Esophagus (tissue), 2 donors: ENCODE measurements at regions not wholly inside any gene's neighbourhood (a gene's known extent, or its start where the extent isn't known, plus 50 kb on each side); places are given as distances from the start of the nearest gene placed in this dataset.
"Not testable (repeated sequence)": the region's sequence is repeated elsewhere in the genome, so short reads cannot be mapped to it uniquely, and the experiment has no call there.

ENCODE experiments used
- H3K27ac ChIP-seq, 2 donors: one replicate each; pipeline ENCODE4 v1.5.1; 2013; ENCODE audit warnings: low read depth in 2 of 2, mild to moderate bottlenecking in 2 of 2, inconsistent platforms in 1 of 2, low read length in 1 of 2, moderate library complexity in 1 of 2
- H3K27me3 ChIP-seq, 2 donors: one replicate each; pipeline ENCODE4 v1.6.1; 2013; ENCODE audit warnings: low read length in 2 of 2, control low read depth in 1 of 2, mild to moderate bottlenecking in 1 of 2; ENCODE audit not compliant: insufficient read depth in 2 of 2, control insufficient read depth in 1 of 2
- H3K36me3 ChIP-seq, 2 donors: one replicate each; pipeline ENCODE4 v1.6.1; 2013; ENCODE audit warnings: low read length in 1 of 2; ENCODE audit not compliant: control insufficient read depth in 2 of 2, insufficient read depth in 2 of 2
- H3K4me1 ChIP-seq, 2 donors: one replicate each; pipeline ENCODE4 v1.6.1; 2013; ENCODE audit warnings: low read length in 1 of 2; ENCODE audit not compliant: control insufficient read depth in 2 of 2, insufficient read depth in 2 of 2
- H3K4me3 ChIP-seq, 2 donors: one replicate each; pipeline ENCODE4 v1.5.1; 2013; ENCODE audit warnings: low read length in 2 of 2, mild to moderate bottlenecking in 2 of 2, low read depth in 1 of 2, moderate library complexity in 1 of 2
- H3K9me3 ChIP-seq, 2 donors: one replicate each; pipeline ENCODE4 v1.6.1; 2013; ENCODE audit warnings: mild to moderate bottlenecking in 2 of 2, low read depth in 1 of 2, low read length in 1 of 2, moderate library complexity in 1 of 2; ENCODE audit not compliant: control insufficient read depth in 2 of 2, insufficient read depth in 1 of 2
- WGBS, 2 donors: extraction: QIAGEN DNeasy Blood & Tissue Kit; methylation state at CpG; one replicate each; pipeline ENCODE4 v1.1.7; 2013; 5-methylcytosine and 5-hydroxymethylcytosine counted together
- donor health status: healthy with polysubstance abuse.
- donor health status: Bipolar disorder and iron deficiency.

- not testable (repeated sequence) for H3K27me3 ChIP-seq, H3K4me1 ChIP-seq, H3K27ac ChIP-seq, H3K36me3 ChIP-seq, H3K9me3 ChIP-seq, H3K4me3 ChIP-seq
- 21 to 25% methylated on average over 2 of the region's 2 CpGs for WGBS, 2 donors
These were observed 124.8 kb downstream of the VPREB1 start for GRCh38 chr22:22369219-22369963.

DNA sequence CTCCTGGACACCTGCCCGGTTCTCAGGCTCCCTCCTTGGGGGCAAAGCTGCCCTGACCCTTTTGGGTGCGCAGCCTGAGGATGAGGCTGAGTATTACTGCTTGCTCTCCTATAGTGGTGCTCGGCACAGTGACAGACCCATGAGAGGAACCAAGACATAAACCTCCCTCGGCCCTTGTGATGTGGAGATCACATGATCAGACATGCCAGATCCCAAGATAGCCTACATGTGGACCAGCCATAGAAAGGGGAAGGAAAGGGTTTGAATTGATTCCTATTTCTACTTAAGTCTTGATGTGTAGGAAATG is 125.3 kb downstream of the VPREB1 start:
- H3K4me3 ChIP-seq, result no peak overlapping the region
- no peaks in the 10 kb centered on the region for H3K4me1 ChIP-seq
- H3K27me3 ChIP-seq, result peaks cover 0 to 5% of the 10 kb centered on the region in 2 donors
- no peak overlapping the region for H3K27ac ChIP-seq
- H3K36me3 ChIP-seq, result no peaks in the 10 kb centered on the region
- 56 to 59% methylated on average over 4 of the region's 4 CpGs for WGBS, 2 donors
- no peaks in the 10 kb centered on the region for H3K9me3 ChIP-seq

GRCh38 chr22:22371031-22371541 is 126.5 kb downstream of the VPREB1 start:
- Histone ChIP-seq H3K4me1 (no peaks in the 10 kb centered on the region), H3K9me3 (no peaks in the 10 kb centered on the region), H3K27ac (no peak overlapping the region), H3K36me3 (no peaks in the 10 kb centered on the region), H3K27me3 (peaks cover 0 to 5% of the 10 kb centered on the region in 2 donors), H3K4me3 (no peak overlapping the region)
- WGBS, 2 donors, result 18 to 28% methylated on average over 2 of the region's 2 CpGs

GRCh38 chr22:22372086-22372485 is 127.5 kb downstream of the VPREB1 start:
- Histone ChIP-seq H3K4me3 (no peak overlapping the region), H3K4me1 (no peaks in the 10 kb centered on the region), H3K27ac (no peak overlapping the region), H3K27me3 (peaks cover 0 to under 1% of the 10 kb centered on the region in 2 donors), H3K9me3 (no peaks in the 10 kb centered on the region), H3K36me3 (no peaks in the 10 kb centered on the region)
- WGBS, 2 donors, result 71 to 84% methylated on average over 6 of the region's 6 CpGs

GRCh38 chr22:22374163-22374562 is 129.6 kb downstream of the VPREB1 start:
- WGBS, 2 donors, result 40 to 66% methylated on average over 2 of the region's 2 CpGs
- no peaks in the 10 kb centered on the region for H3K9me3 ChIP-seq
- H3K27me3 ChIP-seq, result no peaks in the 10 kb centered on the region
- H3K4me1 ChIP-seq, result no peaks in the 10 kb centered on the region
- no peak overlapping the region for H3K27ac ChIP-seq
- H3K4me3 ChIP-seq, result no peak overlapping the region
- H3K36me3 ChIP-seq, result no peaks in the 10 kb centered on the region

DNA sequence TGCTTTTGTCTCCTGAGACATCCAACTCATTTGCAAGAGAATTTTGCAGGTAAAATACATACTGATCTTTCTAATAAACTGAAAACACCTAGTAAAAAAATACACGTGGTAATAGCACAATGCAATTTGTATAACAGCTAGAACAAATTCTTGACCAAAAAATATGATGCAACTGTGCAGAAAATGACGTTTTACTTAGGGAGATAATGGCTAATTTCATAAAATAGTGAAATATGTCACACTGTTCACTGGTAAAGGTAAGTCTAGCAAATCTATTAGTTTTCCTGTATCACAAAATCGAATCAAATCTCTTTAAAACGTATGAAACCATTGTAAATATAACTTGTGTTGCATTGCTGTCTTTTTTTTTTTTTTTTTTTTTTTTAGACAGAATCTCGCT is 130.0 kb downstream of the VPREB1 start:
- no peaks in the 10 kb centered on the region for H3K9me3 ChIP-seq
- H3K27me3 ChIP-seq, result no peaks in the 10 kb centered on the region

GRCh38 chr22:22375576-22376351 is 131.2 kb downstream of the VPREB1 start:
- no peaks in the 10 kb centered on the region for H3K27me3 ChIP-seq
- 59% methylated on average over 7 of the region's 7 CpGs for WGBS, 2 donors
- no peaks in the 10 kb centered on the region for H3K4me1 ChIP-seq
- H3K4me3 ChIP-seq, result no peak overlapping the region
- no peaks in the 10 kb centered on the region for H3K9me3 ChIP-seq
- H3K27ac ChIP-seq, result no peak overlapping the region
- no peaks in the 10 kb centered on the region for H3K36me3 ChIP-seq

More for the DNA sequence above, 130.0 kb downstream of the VPREB1 start:
- H3K4me3 ChIP-seq, result no peak overlapping the region
- WGBS, 2 donors, result 61 to 63% methylated on average over 5 of the region's 5 CpGs
- no peak overlapping the region for H3K27ac ChIP-seq
- H3K4me1 ChIP-seq, result no peaks in the 10 kb centered on the region
- no peaks in the 10 kb centered on the region for H3K36me3 ChIP-seq

DNA sequence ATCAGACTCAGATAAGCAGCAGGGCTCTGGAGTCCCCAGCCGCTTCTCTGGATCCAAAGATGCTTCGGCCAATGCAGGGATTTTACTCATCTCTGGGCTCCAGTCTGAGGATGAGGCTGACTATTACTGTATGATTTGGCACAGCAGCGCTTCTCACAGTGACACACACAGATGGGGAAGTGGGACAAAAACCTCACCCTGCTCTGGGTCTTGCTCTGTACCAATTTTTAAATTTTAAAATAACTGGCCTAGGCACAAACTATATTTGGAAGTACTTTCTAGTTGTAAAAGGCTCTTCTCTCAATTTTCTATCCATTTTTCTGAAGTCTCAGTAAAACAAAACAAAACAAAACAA is 131.7 kb downstream of the VPREB1 start:
- WGBS, 2 donors, result 76 to 78% methylated on average over 3 of the region's 3 CpGs
- Histone ChIP-seq H3K4me1 (no peaks in the 10 kb centered on the region), H3K36me3 (no peaks in the 10 kb centered on the region), H3K4me3 (no peak overlapping the region), H3K9me3 (no peaks in the 10 kb centered on the region), H3K27ac (no peak overlapping the region), H3K27me3 (no peaks in the 10 kb centered on the region)

- 71 to 79% methylated on average over 6 of the region's 6 CpGs for WGBS, 2 donors
- not testable (repeated sequence) for H3K27me3 ChIP-seq, H3K4me1 ChIP-seq, H3K4me3 ChIP-seq, H3K27ac ChIP-seq, H3K9me3 ChIP-seq, H3K36me3 ChIP-seq
These were observed 131.7 kb downstream of the ZNF280B start for GRCh38 chr22:22376884-22377283.

DNA sequence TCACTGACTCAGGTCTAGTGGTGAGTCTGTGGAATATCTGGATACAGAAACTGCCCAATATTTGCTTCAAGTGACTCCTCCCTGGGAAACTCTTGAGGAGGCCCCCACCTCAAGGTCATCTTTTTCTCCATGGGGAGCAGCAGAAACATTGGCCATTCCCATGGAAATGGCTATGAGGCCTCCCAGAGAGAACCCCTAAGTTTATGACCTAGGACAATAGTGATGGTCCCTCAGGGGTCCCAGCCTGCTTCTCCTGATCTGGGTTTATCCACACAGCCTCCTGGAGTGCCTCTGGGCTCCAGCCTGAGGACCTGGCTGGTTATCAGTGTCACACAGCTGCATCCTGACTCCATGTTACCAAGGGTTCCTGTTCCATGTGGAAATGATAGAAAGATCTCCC is 131.2 kb downstream of the ZNF280B start:
- Histone ChIP-seq H3K9me3 (no peaks in the 10 kb centered on the region), H3K27me3 (no peaks in the 10 kb centered on the region), H3K4me1 (no peaks in the 10 kb centered on the region), H3K4me3 (no peak overlapping the region), H3K36me3 (no peaks in the 10 kb centered on the region), H3K27ac (no peak overlapping the region)
